ENCODE measurements at regions not wholly inside any gene's neighbourhood (a gene's known extent, or its start where the extent isn't known, plus 50 kb on each side); places are given as distances from the start of the nearest gene placed in this dataset.

DNA sequence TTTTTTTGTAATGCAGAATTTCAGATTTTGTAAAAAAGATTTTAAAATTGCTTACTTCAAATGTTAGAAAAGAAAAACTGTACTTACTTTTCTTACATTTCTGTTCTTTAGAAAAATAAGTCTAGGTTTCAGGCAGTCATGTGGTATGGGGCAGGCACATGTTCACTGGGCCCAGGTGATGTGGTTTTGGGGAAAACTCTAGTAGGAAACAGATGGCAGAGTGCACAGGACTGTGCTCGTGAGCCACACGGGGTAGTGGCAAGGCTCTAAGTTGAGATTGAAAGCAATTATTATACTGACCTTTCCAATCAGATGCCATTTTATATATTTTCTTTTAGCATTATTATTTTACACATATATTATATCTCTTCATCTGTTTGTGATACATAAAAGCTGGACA, 1036.9 kb upstream of the TMEFF2 start:
- no peak overlapping the region for H2BK120ac ChIP-seq (replicated peaks; ENCODE audit: low read depth, low read length)
- H2AFZ ChIP-seq (ENCODE audit: low read length) = peak overlapping the region; percentile 32; the same call in 1 of the 2 replicates
- ChIA-PET CTCF (ENCODE audit: partially characterized antibody) (interaction anchor here (0.6 kb wide), 1 partner anchor 10 kb away, joined by 3 read pairs; no protein-coding TSS in a partner anchor), POLR2A (ENCODE audit: partially characterized antibody) (no interaction called here)
- no peak overlapping the region for H2BK5ac ChIP-seq (ENCODE audit: low read depth, low read length)
- FAIRE-seq (no peak), DNase-seq (ENCODE audit: low read depth in 1 of 2, low spot score in 2 of 2) (no peak)
- no peak overlapping the region for H3K23ac ChIP-seq (ENCODE audit: insufficient read length)
- no peaks in the 10 kb centered on the region for H3K9me3 ChIP-seq (ENCODE audit: insufficient read depth in 2 of 2, low read depth in 1 of 2, low read length in 1 of 2)
- no peaks in the 10 kb centered on the region for H3K27me3 ChIP-seq (replicated peaks in 1 of 4; ENCODE audit: control insufficient read depth in 3 of 4, extremely low read depth in 1 of 4, insufficient read depth in 3 of 4, low read length in 3 of 4)
- no peak overlapping the region for H3K56ac ChIP-seq (replicated peaks; ENCODE audit: insufficient read length, low read depth, low read length)
- no peak overlapping the region for H3K14ac ChIP-seq (ENCODE audit: insufficient read length)
- H3K79me1 ChIP-seq (ENCODE audit: low read depth, low read length) = no peaks in the 10 kb centered on the region
- no peak overlapping the region for H3K4me3 ChIP-seq (ENCODE audit: extremely low read depth in 1 of 4, insufficient read depth in 2 of 4, low read depth in 3 of 4, low read length in 4 of 4)
- no peaks in the 10 kb centered on the region for H3K79me2 ChIP-seq (ENCODE audit: control insufficient read depth in 1 of 2, insufficient read depth in 2 of 2, low read length in 2 of 2)
- H4K5ac ChIP-seq (ENCODE audit: insufficient read length, low read depth, low read length) = no peak overlapping the region
- H3K9ac ChIP-seq (replicated peaks in 1 of 4; ENCODE audit: extremely low read depth in 1 of 4, low read depth in 3 of 4, low read length in 3 of 4) = no peak overlapping the region
- no peaks in the 10 kb centered on the region for H4K20me1 ChIP-seq (replicated peaks in 1 of 2; ENCODE audit: control insufficient read depth in 1 of 2, insufficient read depth in 2 of 2, low read length in 2 of 2)
- no peak overlapping the region for H2BK15ac ChIP-seq (ENCODE audit: low read length)
- H2BK12ac ChIP-seq (ENCODE audit: low read depth, low read length) = no peak overlapping the region
- H4K91ac ChIP-seq (replicated peaks; ENCODE audit: insufficient read length, low read length) = no peak overlapping the region
- TF ChIP-seq HDAC2 (IDR thresholded peaks at IDR 0.05; ENCODE audit: borderline replicate concordance in 1 of 2, low read depth in 2 of 2, low read length in 2 of 2) (no peak), TEAD4 (IDR thresholded peaks at IDR 0.05; ENCODE audit: low read depth, low read length) (no peak)
- H3K4ac ChIP-seq (replicated peaks; ENCODE audit: insufficient read length, low read depth, low read length) = no peak overlapping the region
- H3K18ac ChIP-seq (ENCODE audit: extremely low read depth, low read length) = no peak overlapping the region
- no peak overlapping the region for H3K27ac ChIP-seq (ENCODE audit: low read depth, low read length)
- no peak overlapping the region for H2BK20ac ChIP-seq (ENCODE audit: low read length)
- H4K8ac ChIP-seq (ENCODE audit: extremely low read depth, insufficient read depth, low read length) = no peak overlapping the region
- H3K4me2 ChIP-seq (ENCODE audit: insufficient read depth in 1 of 2, low read depth in 2 of 2, low read length in 2 of 2) = no peak overlapping the region
- no peaks in the 10 kb centered on the region for H3K36me3 ChIP-seq (ENCODE audit: control insufficient read depth in 2 of 4, insufficient read depth in 4 of 4, low read length in 3 of 4)
- H2AK5ac ChIP-seq (ENCODE audit: low read depth, low read length) = no peak overlapping the region
- 98% methylated on average over 2 of the region's 2 CpGs; no CpG with 5 or more reads in 1 of the 2 experiments for WGBS, 2 experiments (ENCODE audit: extremely low coverage in 1 of 2, insufficient coverage in 1 of 2, insufficient read length in 1 of 2, insufficient replicate concordance in 2 of 2, low coverage in 1 of 2, low lambda C conversion rate in 2 of 2, missing lambda C conversion rate in 1 of 2)
- H3K4me1 ChIP-seq (replicated peaks in 1 of 4; ENCODE audit: control insufficient read depth in 3 of 4, insufficient read depth in 4 of 4, low read length in 3 of 4) = no peaks in the 10 kb centered on the region
- no peaks in the 10 kb centered on the region for H3K23me2 ChIP-seq (ENCODE audit: low read depth, low read length)
